HEK293T (cell line): ENCODE measurements at regions not wholly inside any gene's neighbourhood (a gene's known extent, or its start where the extent isn't known, plus 50 kb on each side); places are given as distances from the start of the nearest gene placed in this dataset.

Experiments
- CTCF ChIA-PET: fragments of 350-600 bp; formaldehyde crosslinking; extraction: SDS; loops from one replicate; lab custom pipeline; 2021; ENCODE audit warnings: antibody characterized with exemption, inconsistent platforms; lab: Yijun Ruan, JAX
- POLR2A ChIA-PET: fragments of 350-600 bp; formaldehyde crosslinking; extraction: SDS; loops from one replicate; lab custom pipeline; 2020; ENCODE audit warnings: antibody characterized with exemption, inconsistent platforms; lab: Yijun Ruan, JAX
- DNase-seq: peaks from one replicate; pipeline ENCODE4 v3.0.0; 2012; ENCODE audit warnings: mixed read lengths; ENCODE audit errors: extremely low spot score
- ARNT ChIP-seq: fragments of 450-650 bp; IDR thresholded peaks from 2 replicates; pipeline ENCODE4 v1.6.1; 2017; ENCODE audit warnings: mild to moderate bottlenecking
- BHLHE40 ChIP-seq: fragments of 450-650 bp; IDR thresholded peaks from 2 replicates; pipeline ENCODE4 v1.6.1; 2016; ENCODE audit warnings: mild to moderate bottlenecking, moderate library complexity, borderline replicate concordance
- CTBP1 ChIP-seq: fragments of 450-650 bp; IDR thresholded peaks from 2 replicates; pipeline ENCODE4 v1.6.1; 2016; ENCODE audit warnings: borderline replicate concordance
- ELF4 ChIP-seq: fragments of 450-650 bp; IDR thresholded peaks from 2 replicates; pipeline ENCODE4 v1.6.1; 2017; ENCODE audit warnings: antibody characterized with exemption
- FOXA1 ChIP-seq: fragments of 450-650 bp; IDR thresholded peaks from 2 replicates; pipeline ENCODE4 v1.6.1; 2016; ENCODE audit warnings: mild to moderate bottlenecking
- FOXK2 ChIP-seq: fragments of 450-650 bp; IDR thresholded peaks from 2 replicates; pipeline ENCODE4 v1.6.1; 2016; ENCODE audit warnings: mild to moderate bottlenecking
- FOXM1 ChIP-seq: fragments of 450-650 bp; IDR thresholded peaks from 2 replicates; pipeline ENCODE4 v1.6.1; 2017; ENCODE audit warnings: mild to moderate bottlenecking, borderline replicate concordance
- HDGF ChIP-seq: fragments of 450-650 bp; IDR thresholded peaks from 2 replicates; pipeline ENCODE4 v1.6.1; 2017; ENCODE audit warnings: antibody characterized with exemption, borderline replicate concordance
- L3MBTL2 ChIP-seq: fragments of 450-650 bp; conservative IDR thresholded peaks from 2 replicates; pipeline ENCODE4 v1.6.1; 2016; ENCODE audit warnings: mild to moderate bottlenecking
- LEF1 ChIP-seq: fragments of 450-650 bp; IDR thresholded peaks from 2 replicates; pipeline ENCODE4 v1.6.1; 2017; ENCODE audit warnings: mild to moderate bottlenecking, borderline replicate concordance
- NFRKB ChIP-seq: fragments of 450-650 bp; IDR thresholded peaks from 2 replicates; pipeline ENCODE4 v1.6.1; 2016; ENCODE audit warnings: mild to moderate bottlenecking, moderate library complexity
- PKNOX1 ChIP-seq: fragments of 450-650 bp; IDR thresholded peaks from 2 replicates; pipeline ENCODE4 v1.6.1; 2016
- SP1 ChIP-seq: fragments of 450-650 bp; IDR thresholded peaks from 2 replicates; pipeline ENCODE4 v1.6.1; 2017
- SUZ12 ChIP-seq: fragments of 450-650 bp; IDR thresholded peaks from 2 replicates; pipeline ENCODE4 v1.6.1; 2016; ENCODE audit warnings: mild to moderate bottlenecking
- TARDBP ChIP-seq: fragments of 450-650 bp; IDR thresholded peaks from 2 replicates; pipeline ENCODE4 v1.6.1; 2016
- ZNF384 ChIP-seq: fragments of 450-650 bp; IDR thresholded peaks from 2 replicates; pipeline ENCODE4 v1.6.1; 2016

DNA sequence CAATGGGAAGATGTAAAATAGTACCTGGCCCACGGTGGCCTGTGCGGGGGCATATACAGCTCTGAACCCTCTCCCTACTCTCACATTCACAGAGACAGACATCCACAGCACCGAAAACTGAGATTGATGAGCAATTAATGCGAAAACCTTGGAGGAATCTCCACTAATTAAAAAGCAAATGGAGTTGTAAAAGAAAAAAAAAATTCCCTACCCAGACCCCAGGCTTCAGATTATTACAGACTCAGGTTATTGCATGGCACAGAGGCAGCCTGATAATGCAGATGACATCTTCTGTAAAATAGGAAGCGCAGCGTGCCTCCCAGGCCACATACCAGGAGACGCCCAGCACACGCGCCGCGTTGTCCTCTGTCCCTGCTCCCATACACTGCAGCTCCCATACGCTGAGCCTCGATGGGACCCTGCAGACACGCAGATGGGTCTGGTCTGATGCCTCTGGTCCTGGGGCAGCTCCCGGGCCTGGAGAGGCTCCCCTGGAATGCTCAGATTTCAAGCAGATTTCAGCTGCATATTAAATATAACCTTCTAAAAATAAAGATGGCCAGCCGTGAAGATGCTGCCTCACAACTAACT lies 496.1 kb upstream of the MYT1L start:
- CTCF ChIA-PET = no interaction called here
- TF ChIP-seq BHLHE40 (no peak), SUZ12 (no peak), PKNOX1 (no peak), HDGF (no peak), L3MBTL2 (no peak), TARDBP (no peak), ZNF384 (no peak), ARNT (no peak), FOXK2 (no peak)
- DNase-seq = no peak
- POLR2A ChIA-PET = no interaction called here

DNA sequence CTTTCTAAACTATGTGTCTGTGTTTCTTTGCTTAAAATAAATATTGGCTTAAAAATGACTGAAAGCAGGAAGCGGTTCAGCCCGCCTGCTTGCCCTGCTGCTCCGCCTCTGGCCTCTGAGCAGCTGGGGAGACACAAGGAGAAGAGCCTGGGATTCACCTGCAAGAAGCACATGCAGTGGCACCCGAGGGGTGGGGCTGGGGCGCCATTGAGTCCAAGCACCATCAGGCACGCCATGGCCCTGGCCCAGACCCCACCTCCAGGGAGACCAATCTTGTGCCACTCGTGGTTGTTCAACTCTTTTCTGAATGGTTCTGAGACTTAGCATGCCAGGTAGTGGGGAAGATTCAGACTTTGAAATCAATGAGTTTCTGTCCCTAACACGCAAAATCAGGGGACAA lies 495.5 kb upstream of the MYT1L start:
- DNase-seq = no peak
- TF ChIP-seq ELF4 (no peak), PKNOX1 (no peak), TARDBP (no peak), SUZ12 (no peak), ARNT (no peak), CTBP1 (no peak), BHLHE40 (no peak)
- POLR2A ChIA-PET = no interaction called here
- CTCF ChIA-PET = no interaction called here

DNA sequence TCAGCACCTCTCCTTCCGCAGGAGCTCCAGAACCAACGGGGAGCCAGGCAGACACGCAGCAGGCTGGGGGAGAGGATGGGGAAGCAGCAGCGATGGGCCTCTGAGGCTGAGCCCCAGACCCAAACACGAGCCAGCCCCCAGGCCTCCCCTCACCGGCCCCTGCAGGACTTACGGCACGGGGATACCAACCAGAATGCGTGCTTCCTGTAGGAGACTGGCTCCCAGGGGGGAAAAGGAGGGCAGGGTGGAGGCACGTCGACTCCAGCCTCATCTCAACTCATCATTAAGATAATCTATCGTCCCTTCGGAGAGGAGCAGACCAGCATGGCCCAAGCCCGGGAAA lies 495.1 kb upstream of the MYT1L start:
- DNase-seq = no peak
- ChIA-PET CTCF (no interaction called here), POLR2A (no interaction called here)
- TF ChIP-seq NFRKB (no peak), FOXM1 (no peak), L3MBTL2 (no peak), SUZ12 (no peak), ELF4 (no peak), LEF1 (no peak), ARNT (no peak), BHLHE40 (no peak), SP1 (no peak)

DNA sequence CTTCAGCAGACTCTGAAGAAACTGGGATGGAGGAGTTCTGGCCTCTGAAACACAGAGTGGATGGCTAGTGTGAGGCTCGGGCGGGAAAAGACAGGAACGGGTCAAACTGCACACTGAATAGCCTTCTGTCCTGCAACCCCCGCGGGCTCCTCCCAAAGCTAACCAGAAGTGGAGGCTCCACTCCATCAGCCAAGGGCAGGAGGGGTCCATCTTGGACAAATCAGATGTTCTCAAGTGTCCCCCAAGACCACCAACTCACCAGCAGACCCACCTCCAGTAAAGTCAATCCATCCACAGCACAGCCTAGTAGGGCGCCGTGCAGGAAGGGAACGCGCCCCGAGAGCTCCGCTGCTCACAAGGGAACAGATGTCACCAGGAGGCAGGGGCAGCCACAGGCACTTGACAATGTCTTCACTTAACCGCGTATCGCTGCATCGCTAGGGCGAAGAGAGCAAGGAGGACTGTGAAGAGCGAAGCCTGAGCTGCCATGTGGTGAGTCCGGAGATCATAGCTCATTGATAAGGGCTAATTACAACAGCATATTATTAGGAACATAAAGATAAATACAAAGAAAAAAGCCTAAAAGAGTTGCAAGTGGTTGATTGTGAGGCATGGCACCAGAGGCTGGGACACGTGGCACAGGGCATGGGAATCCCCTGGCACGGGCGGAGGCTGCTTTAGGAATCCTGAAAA lies 494.6 kb upstream of the MYT1L start:
- POLR2A ChIA-PET = no interaction called here
- DNase-seq = no peak
- CTCF ChIA-PET = no interaction called here

DNA sequence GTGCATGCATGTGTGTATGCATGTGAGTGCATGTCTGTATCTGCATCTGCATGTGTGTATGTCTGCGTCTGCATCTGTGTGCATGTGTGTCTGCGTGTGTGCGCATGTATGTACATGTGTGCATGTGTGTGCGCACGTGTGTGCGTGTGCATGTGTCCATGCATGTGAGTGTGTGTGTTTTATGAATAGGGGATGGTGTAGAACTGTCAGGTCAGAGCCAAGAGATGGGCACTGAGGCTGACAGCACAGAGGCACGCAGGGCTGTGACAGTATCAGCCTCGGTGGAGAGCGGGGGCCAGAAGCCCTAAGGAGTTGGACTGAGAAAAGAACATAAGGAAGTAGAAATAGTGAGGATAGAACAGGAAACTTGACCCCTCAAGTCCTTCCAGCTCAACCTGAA lies 494.0 kb upstream of the MYT1L start:
- TF ChIP-seq FOXA1 (no peak), FOXM1 (no peak), SUZ12 (no peak), BHLHE40 (no peak), CTBP1 (no peak), L3MBTL2 (no peak), SP1 (no peak)
- no peak for DNase-seq
- CTCF ChIA-PET = no interaction called here
- POLR2A ChIA-PET = no interaction called here

More for the DNA sequence above, 494.6 kb upstream of the MYT1L start:
- TF ChIP-seq SP1 (no peak), FOXA1 (no peak), FOXM1 (no peak), CTBP1 (no peak), L3MBTL2 (no peak), PKNOX1 (no peak), SUZ12 (no peak), HDGF (no peak), ELF4 (no peak), ARNT (no peak), NFRKB (no peak), BHLHE40 (no peak), FOXK2 (no peak)

- CTCF ChIA-PET = no interaction called here
- no peak for DNase-seq
- POLR2A ChIA-PET = no interaction called here
- no peak for TF ChIP-seq ZNF384
Observed at GRCh38 chr2:2824588-2824987, 493.5 kb upstream of the MYT1L start.

- ChIA-PET CTCF (no interaction called here), POLR2A (no interaction called here)
- TF ChIP-seq L3MBTL2 (no peak), FOXM1 (no peak), LEF1 (no peak), PKNOX1 (no peak), HDGF (no peak), SP1 (no peak), CTBP1 (no peak), ELF4 (no peak), FOXA1 (no peak), TARDBP (no peak), BHLHE40 (no peak), FOXK2 (no peak), NFRKB (no peak), ARNT (no peak), ZNF384 (no peak), SUZ12 (no peak)
- no peak for DNase-seq
Observed at GRCh38 chr2:2823061-2823753, 492.1 kb upstream of the MYT1L start.
